SU-DHL-6 (cell line): ENCODE measurements at regions not wholly inside any gene's neighbourhood (a gene's known extent, or its start where the extent isn't known, plus 50 kb on each side); places are given as distances from the start of the nearest gene placed in this dataset.

Experiments
- CTCF ChIP-seq: fragments of 200-600 bp; sonication (generic); IDR thresholded peaks from one replicate; pipeline ENCODE4 v1.5.1; 2017; ENCODE audit warnings: antibody characterized with exemption, mild to moderate bottlenecking, low read length, moderate library complexity; ENCODE audit not compliant: insufficient read depth, poor library complexity, severe bottlenecking
- EZH2phosphoT487 ChIP-seq: fragments of 200-600 bp; sonication (generic), shearing (Covaris generic); conservative IDR thresholded peaks from 2 replicates; pipeline ENCODE4 v1.6.1; 2018; ENCODE audit warnings: mild to moderate bottlenecking, antibody characterized with exemption, low read length, moderate library complexity, mixed read lengths

GRCh38 chr9:97140566-97140965 is 101.6 kb upstream of the CTSV start:
- no peak for TF ChIP-seq CTCF
- TF ChIP-seq EZH2phosphoT487, result no peak
